ENCODE measurements at regions not wholly inside any gene's neighbourhood (a gene's known extent, or its start where the extent isn't known, plus 50 kb on each side); places are given as distances from the start of the nearest gene placed in this dataset.
"Not testable (repeated sequence)": the region's sequence is repeated elsewhere in the genome, so short reads cannot be mapped to it uniquely, and the experiment has no call there.

DNA sequence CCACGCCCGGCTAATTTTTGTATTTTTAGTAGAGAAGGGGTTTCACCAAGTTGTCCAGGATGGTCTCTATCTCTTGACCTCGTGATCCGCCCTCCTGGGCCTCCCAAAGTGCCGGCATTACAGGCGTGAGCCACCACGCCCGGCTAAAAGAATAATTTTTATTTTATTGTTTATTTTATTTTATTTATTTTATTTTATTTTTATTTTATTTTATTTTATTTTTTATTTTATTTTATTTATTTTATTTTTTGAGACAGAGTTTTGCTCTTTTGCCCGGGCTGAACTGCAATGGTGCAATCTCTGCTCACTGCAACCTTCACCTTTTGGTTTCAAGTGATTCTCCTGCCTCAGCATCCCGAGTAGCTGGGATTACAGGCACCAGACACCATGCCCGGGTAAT lies 60.2 kb downstream of the PPIAL4A start:
- not testable (repeated sequence) for H3K36me3 ChIP-seq (ENCODE audit: control insufficient read depth, insufficient read depth, low read length); H3K27ac Mint-ChIP-seq; H3K4me1 ChIP-seq (ENCODE audit: control insufficient read depth, insufficient read depth, low read length); H3K4me3 Mint-ChIP-seq; H3K9me3 Mint-ChIP-seq; H3K4me3 ChIP-seq (ENCODE audit: low read length); H3K9ac ChIP-seq (ENCODE audit: extremely low read depth, low read length, poor library complexity, severe bottlenecking); H3K27me3 ChIP-seq (ENCODE audit: control insufficient read depth, insufficient read depth, low read length, poor library complexity, severe bottlenecking); DNase-seq; H3K9me3 ChIP-seq (ENCODE audit: control insufficient read depth, low read length); H3K27ac ChIP-seq (ENCODE audit: low read depth, low read length); H3K36me3 Mint-ChIP-seq (ENCODE audit: low read depth); H3K27me3 Mint-ChIP-seq (ENCODE audit: insufficient read depth)
- 82 to 97% methylated on average over 4 to 8 of the region's 11 CpGs for whole genome bisulfite sequencing, 2 experiments (ENCODE audit: insufficient coverage in 1 of 2, insufficient read length in 1 of 2)
- peaks cover 14% of the 10 kb centered on the region for H3K4me1 Mint-ChIP-seq

DNA sequence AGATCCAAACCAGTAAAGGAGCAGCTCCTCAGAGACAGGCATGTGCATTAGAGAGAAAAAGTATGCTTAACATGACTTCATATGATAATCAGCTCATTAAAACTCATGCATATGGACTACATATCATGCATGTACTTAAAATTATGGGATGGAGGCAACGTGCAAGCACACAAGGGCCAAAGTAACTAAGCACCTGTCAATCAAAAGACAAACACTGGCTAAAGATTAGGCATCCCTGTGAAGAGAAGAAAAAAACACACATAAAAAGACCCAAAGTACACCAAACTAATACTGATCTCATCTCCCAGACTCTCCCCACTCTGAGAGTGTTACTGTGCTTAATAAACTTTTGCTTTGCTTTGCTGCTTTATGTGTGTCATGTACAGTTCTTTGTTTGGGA lies 61.1 kb downstream of the PPIAL4A start:
- H3K4me3 ChIP-seq (ENCODE audit: low read length); H3K27ac Mint-ChIP-seq; DNase-seq; H3K9ac ChIP-seq (ENCODE audit: extremely low read depth, low read length, poor library complexity, severe bottlenecking); H3K27me3 ChIP-seq (ENCODE audit: control insufficient read depth, insufficient read depth, low read length, poor library complexity, severe bottlenecking); H3K4me3 Mint-ChIP-seq; H3K9me3 Mint-ChIP-seq; H3K36me3 ChIP-seq (ENCODE audit: control insufficient read depth, insufficient read depth, low read length); H3K4me1 ChIP-seq (ENCODE audit: control insufficient read depth, insufficient read depth, low read length); H3K27ac ChIP-seq (ENCODE audit: low read depth, low read length); H3K36me3 Mint-ChIP-seq (ENCODE audit: low read depth); H3K27me3 Mint-ChIP-seq (ENCODE audit: insufficient read depth); H3K9me3 ChIP-seq (ENCODE audit: control insufficient read depth, low read length): not testable (repeated sequence)
- peaks cover 22% of the 10 kb centered on the region for H3K4me1 Mint-ChIP-seq
- WGBS, 2 experiments (ENCODE audit: insufficient coverage in 1 of 2, insufficient read length in 1 of 2), result 67% methylated on average over 1 of the region's 1 CpG; no CpG with 5 or more reads in 1 of the 2 experiments

DNA sequence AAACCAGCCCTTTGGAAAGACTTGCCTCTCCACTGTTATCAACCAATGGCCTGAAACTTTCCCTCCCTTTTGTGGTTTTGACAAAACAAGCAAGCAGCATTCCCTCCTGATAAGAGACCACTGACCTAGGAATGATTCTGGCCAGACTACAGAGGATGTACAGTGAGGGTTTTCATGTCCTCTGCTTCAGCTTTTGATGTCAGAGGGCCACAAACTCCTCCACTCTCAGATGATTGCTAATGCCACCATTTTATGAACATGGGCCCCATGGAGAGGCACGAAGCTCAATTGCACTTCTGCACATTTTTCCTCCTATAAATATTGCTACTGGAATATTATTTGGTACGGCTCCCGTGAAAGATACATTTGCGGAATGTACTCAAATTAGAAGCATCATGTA lies 61.5 kb downstream of the PPIAL4A start:
- H3K36me3 ChIP-seq (ENCODE audit: control insufficient read depth, insufficient read depth, low read length); H3K27ac ChIP-seq (ENCODE audit: low read depth, low read length); H3K4me1 ChIP-seq (ENCODE audit: control insufficient read depth, insufficient read depth, low read length); H3K9me3 ChIP-seq (ENCODE audit: control insufficient read depth, low read length); DNase-seq; H3K36me3 Mint-ChIP-seq (ENCODE audit: low read depth); H3K9ac ChIP-seq (ENCODE audit: extremely low read depth, low read length, poor library complexity, severe bottlenecking); H3K4me3 ChIP-seq (ENCODE audit: low read length); H3K27me3 Mint-ChIP-seq (ENCODE audit: insufficient read depth); H3K27ac Mint-ChIP-seq; H3K27me3 ChIP-seq (ENCODE audit: control insufficient read depth, insufficient read depth, low read length, poor library complexity, severe bottlenecking); H3K4me3 Mint-ChIP-seq; H3K9me3 Mint-ChIP-seq: not testable (repeated sequence)
- WGBS, 2 experiments (ENCODE audit: insufficient coverage in 1 of 2, insufficient read length in 1 of 2), result 86% methylated on average over 1 of the region's 4 CpGs; no CpG with 5 or more reads in 1 of the 2 experiments
- H3K4me1 Mint-ChIP-seq, result peaks cover 27% of the 10 kb centered on the region

DNA sequence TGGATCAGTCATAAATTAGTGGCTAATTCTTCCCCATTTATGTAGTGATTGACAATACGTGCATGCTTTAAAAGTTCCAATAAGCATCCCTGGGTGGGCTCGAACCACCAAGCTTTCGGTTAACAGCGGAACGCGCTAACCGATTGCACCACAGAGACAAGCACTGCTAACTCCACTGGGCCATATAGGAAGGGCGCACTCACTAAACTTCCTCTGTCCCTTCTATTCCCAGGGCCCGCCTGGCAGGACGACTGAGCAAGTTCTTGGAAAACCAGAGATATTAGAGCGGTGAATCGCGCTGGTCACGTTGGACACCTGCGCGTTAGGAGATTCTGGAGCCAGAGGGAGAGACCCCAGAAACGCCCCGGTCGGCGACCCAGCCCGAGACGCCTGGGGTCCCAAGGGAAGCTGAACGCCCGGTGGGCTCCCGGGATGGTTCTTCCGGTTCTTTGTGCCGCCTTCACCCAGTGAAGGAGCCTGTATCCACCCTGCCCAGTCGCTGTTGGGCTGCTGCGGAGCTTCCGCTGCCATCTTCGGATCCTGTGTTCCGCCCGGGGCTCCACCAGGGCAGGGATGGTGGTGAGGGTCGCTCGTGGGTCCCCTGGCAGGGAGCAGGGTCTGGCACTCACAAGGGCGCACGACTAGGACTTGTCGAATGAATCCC lies 62.8 kb downstream of the PPIAL4A start:
- not testable (repeated sequence) for H3K27me3 ChIP-seq (ENCODE audit: control insufficient read depth, insufficient read depth, low read length, poor library complexity, severe bottlenecking); H3K9me3 ChIP-seq (ENCODE audit: control insufficient read depth, low read length); H3K9me3 Mint-ChIP-seq; H3K27ac Mint-ChIP-seq; DNase-seq; H3K27me3 Mint-ChIP-seq (ENCODE audit: insufficient read depth); H3K9ac ChIP-seq (ENCODE audit: extremely low read depth, low read length, poor library complexity, severe bottlenecking); H3K36me3 ChIP-seq (ENCODE audit: control insufficient read depth, insufficient read depth, low read length); H3K36me3 Mint-ChIP-seq (ENCODE audit: low read depth); H3K4me1 ChIP-seq (ENCODE audit: control insufficient read depth, insufficient read depth, low read length); H3K27ac ChIP-seq (ENCODE audit: low read depth, low read length); H3K4me3 ChIP-seq (ENCODE audit: low read length)
- 94 to 100% methylated on average over 1 to 17 of the region's 38 CpGs for WGBS, 2 experiments (ENCODE audit: insufficient coverage in 1 of 2, insufficient read length in 1 of 2)
- H3K4me3 Mint-ChIP-seq, result peak overlapping the region; percentile 40
- H3K4me1 Mint-ChIP-seq, result peaks cover 30% of the 10 kb centered on the region

DNA sequence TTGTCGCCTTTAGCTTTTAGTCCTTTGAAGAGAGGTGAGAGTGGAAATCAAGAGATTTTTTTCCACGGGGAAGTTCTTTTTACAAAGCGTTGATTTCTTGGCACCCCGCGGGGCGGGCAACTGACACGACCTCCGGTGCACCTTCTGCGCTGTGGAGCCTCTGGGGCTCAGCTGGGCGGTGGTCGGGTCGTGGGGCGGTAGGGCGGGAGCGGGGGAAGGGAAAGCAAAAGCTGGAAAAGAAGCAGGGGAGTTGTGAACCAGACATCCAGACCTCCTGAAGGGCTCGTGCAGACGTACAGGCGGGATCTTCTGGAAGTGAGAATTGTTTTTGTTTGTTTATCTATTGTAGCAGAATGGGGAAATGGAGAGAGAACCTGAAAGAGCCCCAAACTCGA lies 63.3 kb downstream of the PPIAL4A start:
- H3K27me3 ChIP-seq (ENCODE audit: control insufficient read depth, insufficient read depth, low read length, poor library complexity, severe bottlenecking); H3K27me3 Mint-ChIP-seq (ENCODE audit: insufficient read depth); H3K4me3 ChIP-seq (ENCODE audit: low read length); H3K27ac ChIP-seq (ENCODE audit: low read depth, low read length); H3K4me3 Mint-ChIP-seq; H3K9me3 Mint-ChIP-seq; H3K36me3 ChIP-seq (ENCODE audit: control insufficient read depth, insufficient read depth, low read length); H3K4me1 ChIP-seq (ENCODE audit: control insufficient read depth, insufficient read depth, low read length); H3K9ac ChIP-seq (ENCODE audit: extremely low read depth, low read length, poor library complexity, severe bottlenecking); H3K9me3 ChIP-seq (ENCODE audit: control insufficient read depth, low read length); H3K27ac Mint-ChIP-seq; H3K36me3 Mint-ChIP-seq (ENCODE audit: low read depth): not testable (repeated sequence)
- DNase-seq, result peak; percentile 33
- H3K4me1 Mint-ChIP-seq, result peaks cover 32% of the 10 kb centered on the region
- 93 to 97% methylated on average over 7 to 14 of the region's 19 CpGs for WGBS, 2 experiments (ENCODE audit: insufficient coverage in 1 of 2, insufficient read length in 1 of 2)

Measured in endodermal cell (in vitro differentiated cells).